Activated naive CD4-positive, alpha-beta T cell treated with anti-CD3 and anti-CD28 coated beads, Interleukin-2, amount 10 ng/mL, durations not matched to agents 7 days and 5 days (primary cell): ENCODE measurements at regions not wholly inside any gene's neighbourhood (a gene's known extent, or its start where the extent isn't known, plus 50 kb on each side); places are given as distances from the start of the nearest gene placed in this dataset.

Source experiments
- CTCF ChIA-PET: fragments of 350-600 bp; sonication (Branson Sonifier 250); formaldehyde crosslinking; loops from one replicate; lab custom pipeline; 2021; ENCODE audit warnings: antibody characterized with exemption; lab: Charles Lee
- DNase-seq: peaks from one replicate; pipeline ENCODE4 v3.0.0-alpha.2; 2020
- H3K27ac Mint-ChIP-seq: one replicate; pipeline ENCODE4 v1.8.0; 2021; ENCODE audit warnings: mild to moderate bottlenecking, moderate library complexity, mixed read lengths
- H3K27me3 Mint-ChIP-seq: one replicate; pipeline ENCODE4 v1.8.0; 2021; ENCODE audit warnings: mild to moderate bottlenecking, mixed read lengths
- H3K36me3 Mint-ChIP-seq: one replicate; pipeline ENCODE4 v1.8.0; 2021; ENCODE audit warnings: mixed read lengths
- H3K4me1 Mint-ChIP-seq: one replicate; pipeline ENCODE4 v1.8.0; 2021; ENCODE audit warnings: mixed read lengths
- H3K4me3 Mint-ChIP-seq: one replicate; pipeline ENCODE4 v1.8.0; 2021; ENCODE audit warnings: mild to moderate bottlenecking, moderate library complexity, mixed read lengths
- H3K9me3 Mint-ChIP-seq: one replicate; pipeline ENCODE4 v1.8.0; 2021; ENCODE audit warnings: mixed read lengths

- CTCF ChIA-PET: no interaction called here
- no peaks in the 10 kb centered on the region for H3K27me3 Mint-ChIP-seq
- DNase-seq: no peak
- H3K27ac Mint-ChIP-seq: no peak overlapping the region
- H3K36me3 Mint-ChIP-seq: no peaks in the 10 kb centered on the region
- peaks cover 9% of the 10 kb centered on the region for H3K9me3 Mint-ChIP-seq
- no peaks in the 10 kb centered on the region for H3K4me1 Mint-ChIP-seq
- no peak overlapping the region for H3K4me3 Mint-ChIP-seq
These were observed 1598.9 kb upstream of the PIK3C3 start for GRCh38 chr18:40356168-40356567.

GRCh38 chr18:40355726-40356125 lies 1599.3 kb upstream of the PIK3C3 start:
- CTCF ChIA-PET: no interaction called here
- Mint-ChIP-seq H3K27ac (no peak overlapping the region), H3K4me3 (no peak overlapping the region), H3K27me3 (no peaks in the 10 kb centered on the region), H3K4me1 (no peaks in the 10 kb centered on the region), H3K36me3 (no peaks in the 10 kb centered on the region), H3K9me3 (peaks cover 10% of the 10 kb centered on the region)
- DNase-seq: no peak

- Mint-ChIP-seq H3K4me3 (no peak overlapping the region), H3K4me1 (no peaks in the 10 kb centered on the region), H3K9me3 (peaks cover 5% of the 10 kb centered on the region), H3K27ac (no peak overlapping the region), H3K36me3 (no peaks in the 10 kb centered on the region), H3K27me3 (no peaks in the 10 kb centered on the region)
- no peak for DNase-seq
- CTCF ChIA-PET: no interaction called here
These were observed 1606.8 kb upstream of the PIK3C3 start for GRCh38 chr18:40348196-40348595.

- Mint-ChIP-seq H3K9me3 (peaks cover 5% of the 10 kb centered on the region), H3K27me3 (no peaks in the 10 kb centered on the region), H3K4me1 (no peaks in the 10 kb centered on the region), H3K36me3 (no peaks in the 10 kb centered on the region), H3K27ac (no peak overlapping the region), H3K4me3 (no peak overlapping the region)
- CTCF ChIA-PET: no interaction called here
- DNase-seq: no peak
These were observed 1607.8 kb upstream of the PIK3C3 start for GRCh38 chr18:40347261-40347660.

GRCh38 chr18:40346146-40346545 lies 1608.9 kb upstream of the PIK3C3 start:
- CTCF ChIA-PET: no interaction called here
- peaks cover under 1% of the 10 kb centered on the region for H3K9me3 Mint-ChIP-seq
- no peaks in the 10 kb centered on the region for H3K27me3 Mint-ChIP-seq
- no peaks in the 10 kb centered on the region for H3K36me3 Mint-ChIP-seq
- no peak overlapping the region for H3K4me3 Mint-ChIP-seq
- H3K27ac Mint-ChIP-seq: no peak overlapping the region
- DNase-seq: no peak
- no peaks in the 10 kb centered on the region for H3K4me1 Mint-ChIP-seq

GRCh38 chr18:40341701-40342100 lies 1613.3 kb upstream of the PIK3C3 start:
- Mint-ChIP-seq H3K27me3 (no peaks in the 10 kb centered on the region), H3K36me3 (no peaks in the 10 kb centered on the region), H3K9me3 (peaks cover 2% of the 10 kb centered on the region), H3K4me3 (no peak overlapping the region), H3K27ac (no peak overlapping the region), H3K4me1 (no peaks in the 10 kb centered on the region)
- DNase-seq: no peak
- CTCF ChIA-PET: no interaction called here

GRCh38 chr18:40338284-40338683 lies 1616.8 kb upstream of the PIK3C3 start:
- Mint-ChIP-seq H3K27ac (no peak overlapping the region), H3K27me3 (no peaks in the 10 kb centered on the region), H3K4me1 (no peaks in the 10 kb centered on the region), H3K36me3 (no peaks in the 10 kb centered on the region), H3K9me3 (peaks cover 3% of the 10 kb centered on the region), H3K4me3 (no peak overlapping the region)
- no peak for DNase-seq
- CTCF ChIA-PET: no interaction called here

GRCh38 chr18:40326985-40327384 lies 1628.0 kb upstream of the PIK3C3 start:
- CTCF ChIA-PET: no interaction called here
- Mint-ChIP-seq H3K36me3 (no peaks in the 10 kb centered on the region), H3K4me1 (no peaks in the 10 kb centered on the region), H3K27me3 (no peaks in the 10 kb centered on the region), H3K27ac (no peak overlapping the region), H3K9me3 (peaks cover 19% of the 10 kb centered on the region), H3K4me3 (no peak overlapping the region)
- no peak for DNase-seq

GRCh38 chr18:40325988-40326387 lies 1629.0 kb upstream of the PIK3C3 start:
- Mint-ChIP-seq H3K9me3 (peaks cover 17% of the 10 kb centered on the region), H3K36me3 (no peaks in the 10 kb centered on the region), H3K4me1 (no peaks in the 10 kb centered on the region), H3K4me3 (no peak overlapping the region), H3K27ac (no peak overlapping the region), H3K27me3 (no peaks in the 10 kb centered on the region)
- DNase-seq: no peak
- CTCF ChIA-PET: no interaction called here

- H3K27ac Mint-ChIP-seq: no peak overlapping the region
These were observed 1640.8 kb upstream of the PIK3C3 start for GRCh38 chr18:40314199-40314598.

GRCh38 chr18:40313030-40313642 lies 1641.9 kb upstream of the PIK3C3 start:
- H3K27ac Mint-ChIP-seq: no peak overlapping the region
- H3K4me1 Mint-ChIP-seq: no peaks in the 10 kb centered on the region
- H3K9me3 Mint-ChIP-seq: peaks cover 8% of the 10 kb centered on the region
- H3K4me3 Mint-ChIP-seq: no peak overlapping the region
- H3K27me3 Mint-ChIP-seq: no peaks in the 10 kb centered on the region
- CTCF ChIA-PET: no interaction called here
- DNase-seq: no peak
- no peaks in the 10 kb centered on the region for H3K36me3 Mint-ChIP-seq

More at GRCh38 chr18:40314199-40314598, 1640.8 kb upstream of the PIK3C3 start:
- Mint-ChIP-seq H3K4me1 (no peaks in the 10 kb centered on the region), H3K27me3 (no peaks in the 10 kb centered on the region), H3K9me3 (peaks cover 9% of the 10 kb centered on the region), H3K36me3 (no peaks in the 10 kb centered on the region), H3K4me3 (no peak overlapping the region)
- no peak for DNase-seq
- CTCF ChIA-PET: no interaction called here

GRCh38 chr18:40307627-40308026 lies 1647.4 kb upstream of the PIK3C3 start:
- CTCF ChIA-PET: no interaction called here
- H3K4me3 Mint-ChIP-seq: no peak overlapping the region
- no peak overlapping the region for H3K27ac Mint-ChIP-seq
- DNase-seq: no peak
- peaks cover 14% of the 10 kb centered on the region for H3K9me3 Mint-ChIP-seq
- H3K36me3 Mint-ChIP-seq: no peaks in the 10 kb centered on the region
- H3K4me1 Mint-ChIP-seq: no peaks in the 10 kb centered on the region
- no peaks in the 10 kb centered on the region for H3K27me3 Mint-ChIP-seq

- Mint-ChIP-seq H3K36me3 (no peaks in the 10 kb centered on the region), H3K4me3 (no peak overlapping the region), H3K4me1 (no peaks in the 10 kb centered on the region), H3K27me3 (no peaks in the 10 kb centered on the region), H3K27ac (no peak overlapping the region), H3K9me3 (peaks cover 9% of the 10 kb centered on the region)
- CTCF ChIA-PET: no interaction called here
- no peak for DNase-seq
These were observed 1658.2 kb upstream of the PIK3C3 start for GRCh38 chr18:40296717-40297413.

GRCh38 chr18:40292985-40293710 lies 1661.9 kb upstream of the PIK3C3 start:
- Mint-ChIP-seq H3K4me3 (no peak overlapping the region), H3K27ac (no peak overlapping the region), H3K27me3 (no peaks in the 10 kb centered on the region), H3K9me3 (peaks cover 1% of the 10 kb centered on the region), H3K4me1 (no peaks in the 10 kb centered on the region), H3K36me3 (no peaks in the 10 kb centered on the region)
- CTCF ChIA-PET: no interaction called here
- DNase-seq: no peak

GRCh38 chr18:40283560-40283959 lies 1671.5 kb upstream of the PIK3C3 start:
- Mint-ChIP-seq H3K27ac (no peak overlapping the region), H3K36me3 (no peaks in the 10 kb centered on the region), H3K9me3 (peaks cover 9% of the 10 kb centered on the region), H3K4me3 (no peak overlapping the region), H3K4me1 (no peaks in the 10 kb centered on the region), H3K27me3 (no peaks in the 10 kb centered on the region)
- DNase-seq: no peak
- CTCF ChIA-PET: no interaction called here
